Fibroblast of pulmonary artery (primary cell): ENCODE measurements at regions not wholly inside any gene's neighbourhood (a gene's known extent, or its start where the extent isn't known, plus 50 kb on each side); places are given as distances from the start of the nearest gene placed in this dataset.
A peak's percentile ranks its signal among the peaks of the same experiment; 100 is the strongest.

Experiments used
- DNase-seq: peaks from one replicate; pipeline ENCODE4 v3.0.0-alpha.2; 2010; ENCODE audit warnings: low read depth
- H3K4me3 ChIP-seq: replicated peaks from 2 replicates; pipeline ENCODE4 v1.5.1; 2011; ENCODE audit warnings: low read depth, mild to moderate bottlenecking, control low read depth, low read length, moderate library complexity
- TF ChIP-seq, protein P1 (sequence below): IDR thresholded peaks from 2 replicates; pipeline ENCODE4 v1.5.1; 2011; ENCODE audit warnings: mild to moderate bottlenecking, control low read depth, low read length, inconsistent platforms; ENCODE audit errors: missing control alignments

GRCh38 chr5:164555809-164556208 is 1050.4 kb downstream of the MAT2B start:
- peak; percentile 29 for DNase-seq
- TF ChIP-seq, protein P1, sequence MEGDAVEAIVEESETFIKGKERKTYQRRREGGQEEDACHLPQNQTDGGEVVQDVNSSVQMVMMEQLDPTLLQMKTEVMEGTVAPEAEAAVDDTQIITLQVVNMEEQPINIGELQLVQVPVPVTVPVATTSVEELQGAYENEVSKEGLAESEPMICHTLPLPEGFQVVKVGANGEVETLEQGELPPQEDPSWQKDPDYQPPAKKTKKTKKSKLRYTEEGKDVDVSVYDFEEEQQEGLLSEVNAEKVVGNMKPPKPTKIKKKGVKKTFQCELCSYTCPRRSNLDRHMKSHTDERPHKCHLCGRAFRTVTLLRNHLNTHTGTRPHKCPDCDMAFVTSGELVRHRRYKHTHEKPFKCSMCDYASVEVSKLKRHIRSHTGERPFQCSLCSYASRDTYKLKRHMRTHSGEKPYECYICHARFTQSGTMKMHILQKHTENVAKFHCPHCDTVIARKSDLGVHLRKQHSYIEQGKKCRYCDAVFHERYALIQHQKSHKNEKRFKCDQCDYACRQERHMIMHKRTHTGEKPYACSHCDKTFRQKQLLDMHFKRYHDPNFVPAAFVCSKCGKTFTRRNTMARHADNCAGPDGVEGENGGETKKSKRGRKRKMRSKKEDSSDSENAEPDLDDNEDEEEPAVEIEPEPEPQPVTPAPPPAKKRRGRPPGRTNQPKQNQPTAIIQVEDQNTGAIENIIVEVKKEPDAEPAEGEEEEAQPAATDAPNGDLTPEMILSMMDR: no peak

GRCh38 chr5:164560216-164560615 is 1054.8 kb downstream of the MAT2B start:
- DNase-seq: no peak
- TF ChIP-seq, protein P1: no peak
- H3K4me3 ChIP-seq: no peak overlapping the region

More at GRCh38 chr5:164555809-164556208, 1050.4 kb downstream of the MAT2B start:
- no peak overlapping the region for H3K4me3 ChIP-seq

DNA sequence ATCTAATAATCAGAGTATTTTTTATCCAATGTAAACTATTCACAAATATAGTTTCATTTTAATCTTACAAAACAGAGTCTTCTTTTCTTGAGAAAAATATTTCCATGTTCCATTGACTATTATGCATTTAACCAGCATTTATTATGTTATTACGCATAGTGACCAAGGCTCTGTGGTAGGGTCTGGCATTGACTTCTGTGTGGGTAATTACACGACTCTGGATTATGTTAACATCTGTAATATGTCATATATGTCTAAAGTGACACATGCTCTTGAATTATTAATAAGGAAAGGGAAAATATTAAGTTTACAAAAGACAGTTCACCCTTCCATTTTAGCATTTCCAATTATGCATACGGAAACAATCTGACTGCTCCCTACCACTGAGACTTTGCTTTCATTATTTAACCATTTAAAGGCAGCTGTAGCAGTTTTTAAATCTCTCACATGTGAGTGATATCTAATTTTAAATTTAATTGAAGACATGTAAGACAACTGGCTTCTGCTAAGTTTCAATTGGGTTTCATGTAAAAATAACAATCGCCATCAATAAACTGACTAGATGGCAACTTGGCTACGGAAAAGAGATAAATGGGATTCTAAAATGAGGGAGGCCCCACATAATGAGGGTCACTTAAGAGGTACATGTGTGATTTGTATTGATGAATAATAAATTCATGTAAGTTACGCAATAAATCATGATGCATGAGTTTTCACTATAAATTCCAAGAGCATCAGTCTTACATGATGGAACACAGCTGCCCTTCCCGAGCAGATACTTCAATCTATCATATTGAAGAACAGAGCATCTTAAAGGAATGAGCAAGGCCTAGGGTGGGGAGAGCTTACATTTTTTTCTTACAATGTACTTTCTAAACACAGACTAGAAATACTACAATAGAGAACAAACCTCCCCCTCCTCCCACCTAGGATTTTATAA is 1056.8 kb downstream of the MAT2B start:
- TF ChIP-seq, protein P1: no peak
- DNase-seq: no peak
- no peak overlapping the region for H3K4me3 ChIP-seq

GRCh38 chr5:164563370-164563769 is 1058.0 kb downstream of the MAT2B start:
- TF ChIP-seq, protein P1: no peak
- H3K4me3 ChIP-seq: no peak overlapping the region
- DNase-seq: no peak

DNA sequence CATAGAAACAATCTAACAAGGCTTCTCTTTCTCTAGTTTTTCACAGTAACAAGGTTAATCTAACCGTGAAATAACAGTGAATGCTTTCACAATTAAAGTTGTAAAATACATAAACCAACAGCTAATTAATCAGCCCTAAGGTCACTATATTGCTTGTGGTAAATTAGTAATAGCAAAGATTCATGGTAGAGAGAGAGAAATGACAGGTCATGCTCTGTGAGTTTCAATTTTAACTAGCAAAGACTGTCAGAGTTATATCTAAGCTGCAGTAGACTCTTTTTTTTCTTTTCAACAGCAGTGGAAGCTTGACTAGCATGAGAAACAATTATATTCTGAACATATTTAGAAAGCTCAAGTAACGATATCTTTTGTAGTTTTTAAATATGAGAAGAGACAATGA is 1068.0 kb downstream of the MAT2B start:
- TF ChIP-seq, protein P1: no peak
- H3K4me3 ChIP-seq: no peak overlapping the region
- no peak for DNase-seq

DNA sequence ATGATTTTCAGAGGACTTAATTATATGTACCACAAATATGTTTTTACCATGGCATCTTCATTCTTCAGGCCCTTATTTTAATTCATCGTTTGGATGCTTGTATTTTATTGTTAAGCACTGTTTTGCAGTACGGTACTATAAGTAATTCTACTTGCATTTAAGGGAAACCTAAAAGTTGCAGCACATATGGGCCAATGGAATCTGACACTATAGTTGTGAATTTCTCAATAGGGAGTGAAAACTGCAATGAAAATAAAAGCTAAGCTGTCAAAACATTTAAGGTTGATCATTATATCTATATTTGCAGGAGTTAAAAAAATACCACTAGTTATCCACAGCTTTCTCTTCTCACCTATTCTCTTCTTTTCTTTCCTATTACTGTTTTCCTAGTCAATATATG is 1071.8 kb downstream of the MAT2B start:
- no peak overlapping the region for H3K4me3 ChIP-seq
- TF ChIP-seq, protein P1: no peak
- DNase-seq: no peak
